Stimulated activated CD4-positive, alpha-beta T cell treated with anti-CD3 and anti-CD28 coated beads, Interleukin-15, amount 100 ng/mL, for 48 hours (primary cell): ENCODE measurements at regions not wholly inside any gene's neighbourhood (a gene's known extent, or its start where the extent isn't known, plus 50 kb on each side); places are given as distances from the start of the nearest gene placed in this dataset.
"Not testable (repeated sequence)": the region's sequence is repeated elsewhere in the genome, so short reads cannot be mapped to it uniquely, and the experiment has no call there.

Experiments
- DNase-seq, 2 donors: peaks; one replicate each; pipeline ENCODE4 v3.0.0-alpha.2; 2020; ENCODE audit warnings: low read depth in 2 of 2

DNA sequence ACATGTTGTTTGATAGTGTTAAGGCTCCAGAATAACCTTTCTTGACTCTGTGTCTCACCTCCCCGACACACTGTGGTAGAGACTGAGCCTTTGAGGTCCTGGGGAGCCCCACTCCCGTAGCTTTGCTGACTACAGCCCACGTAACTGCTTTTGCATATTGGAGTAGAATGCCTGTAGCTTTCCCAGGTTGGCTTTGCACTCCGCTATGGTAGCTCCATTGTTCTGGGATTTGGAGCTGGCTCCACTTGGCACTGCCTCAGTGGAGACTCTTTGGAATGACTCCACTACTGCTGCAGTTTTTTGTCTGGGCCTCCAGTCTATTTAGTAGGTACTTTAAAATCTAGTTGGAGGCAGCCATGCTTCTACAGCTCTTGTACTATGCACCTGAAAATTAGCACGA lies 56.2 kb upstream of the ANXA1 start:
- DNase-seq: no peak

DNA sequence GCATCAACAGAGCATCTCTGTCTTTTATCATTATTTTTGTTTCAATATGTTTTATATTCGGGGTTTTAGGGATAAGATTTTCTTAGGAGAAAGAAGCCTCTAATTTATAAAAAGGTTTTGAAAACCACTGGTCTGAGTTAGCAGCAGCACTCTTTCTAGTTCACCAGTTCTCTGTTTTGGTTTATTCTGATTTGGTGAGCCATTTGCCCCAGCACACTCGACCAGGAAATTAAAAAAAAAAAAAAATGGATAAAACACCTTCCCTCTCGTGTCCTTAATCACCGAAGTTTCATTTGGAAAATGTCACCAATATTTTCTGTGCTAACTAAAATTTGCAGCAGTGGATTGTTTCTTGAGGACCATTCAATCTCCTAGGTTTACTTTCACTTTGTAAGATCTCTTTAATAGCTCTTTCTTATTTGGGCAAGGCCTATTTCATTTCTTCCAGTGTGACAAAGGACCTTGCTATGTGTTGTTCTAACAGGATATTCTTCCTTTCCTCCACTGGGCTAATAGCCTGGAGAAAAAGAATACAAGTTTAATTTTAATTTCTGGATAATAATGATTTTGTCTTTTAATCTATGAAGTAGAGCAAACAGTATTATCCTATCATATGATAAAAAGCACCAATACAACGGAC lies 57.8 kb upstream of the ANXA1 start:
- DNase-seq: no peak

DNA sequence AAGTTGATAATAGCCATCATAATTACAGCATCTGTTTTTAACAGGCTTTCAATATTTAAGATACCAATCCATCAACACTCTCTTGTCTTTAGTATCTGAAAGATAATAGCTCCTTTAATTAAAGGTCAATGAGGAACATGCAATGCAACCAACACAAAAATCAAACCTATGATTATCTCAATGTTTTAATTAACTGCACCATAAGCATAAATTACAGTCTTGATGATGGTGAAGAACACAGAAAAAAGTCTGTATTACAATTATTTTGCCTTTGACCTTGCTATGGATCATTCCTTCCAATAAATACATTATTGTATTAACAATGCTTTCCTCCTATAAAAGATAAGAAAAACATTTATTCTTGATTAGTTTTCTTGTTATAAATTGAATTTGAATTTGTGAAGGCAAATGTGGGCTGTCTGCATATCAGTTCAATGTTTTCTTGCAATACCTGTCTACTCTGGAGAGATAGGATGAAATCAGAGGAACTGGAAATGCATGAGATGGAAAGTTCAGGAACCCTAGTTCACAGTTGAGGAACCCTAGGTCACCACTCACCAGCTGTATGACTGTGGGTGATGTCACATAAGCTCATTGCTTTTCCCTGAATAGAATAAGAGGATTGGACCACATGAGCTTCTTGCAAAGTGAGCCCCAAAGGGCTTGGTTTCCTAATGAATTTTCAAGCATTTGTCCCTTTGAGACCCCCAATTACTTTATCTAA lies 58.5 kb upstream of the ANXA1 start:
- no peak for DNase-seq

DNA sequence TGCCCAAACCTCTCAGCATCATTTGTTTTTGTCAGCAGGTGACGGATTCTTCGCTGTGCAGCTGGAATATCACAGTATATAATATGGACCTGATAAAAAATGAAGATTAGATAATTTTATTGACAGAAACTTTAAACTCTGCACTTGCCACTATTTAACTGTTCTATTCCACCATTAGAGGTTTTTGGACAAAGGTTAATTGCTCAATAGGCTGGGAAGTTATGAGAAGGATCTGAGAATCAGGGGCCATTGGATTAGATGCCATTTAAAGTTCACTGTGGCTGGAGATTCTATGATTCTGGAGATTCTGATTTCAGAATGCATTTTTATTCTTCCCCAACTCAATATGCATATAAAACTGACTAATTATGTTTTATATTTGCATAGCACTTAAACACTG lies 59.8 kb upstream of the ANXA1 start:
- DNase-seq: no peak

DNA sequence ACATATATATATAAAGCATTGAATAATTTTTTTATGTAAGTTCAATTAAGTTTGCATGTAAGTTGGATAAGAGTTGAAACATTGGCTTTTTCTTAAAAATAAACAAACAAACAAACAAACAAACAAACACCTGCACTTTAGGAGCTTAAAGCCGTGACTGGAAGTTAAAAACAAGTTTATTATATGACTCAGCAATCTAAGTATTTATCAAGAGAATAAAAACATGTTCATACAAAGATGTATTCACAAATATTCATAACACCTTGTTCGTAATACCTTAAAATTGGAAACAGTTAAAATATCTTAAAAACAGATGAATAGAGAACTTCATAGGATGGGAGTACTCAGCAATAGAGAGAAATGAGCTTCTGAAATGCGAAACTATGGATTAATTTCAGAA lies 61.5 kb upstream of the ANXA1 start:
- no peak for DNase-seq

DNA sequence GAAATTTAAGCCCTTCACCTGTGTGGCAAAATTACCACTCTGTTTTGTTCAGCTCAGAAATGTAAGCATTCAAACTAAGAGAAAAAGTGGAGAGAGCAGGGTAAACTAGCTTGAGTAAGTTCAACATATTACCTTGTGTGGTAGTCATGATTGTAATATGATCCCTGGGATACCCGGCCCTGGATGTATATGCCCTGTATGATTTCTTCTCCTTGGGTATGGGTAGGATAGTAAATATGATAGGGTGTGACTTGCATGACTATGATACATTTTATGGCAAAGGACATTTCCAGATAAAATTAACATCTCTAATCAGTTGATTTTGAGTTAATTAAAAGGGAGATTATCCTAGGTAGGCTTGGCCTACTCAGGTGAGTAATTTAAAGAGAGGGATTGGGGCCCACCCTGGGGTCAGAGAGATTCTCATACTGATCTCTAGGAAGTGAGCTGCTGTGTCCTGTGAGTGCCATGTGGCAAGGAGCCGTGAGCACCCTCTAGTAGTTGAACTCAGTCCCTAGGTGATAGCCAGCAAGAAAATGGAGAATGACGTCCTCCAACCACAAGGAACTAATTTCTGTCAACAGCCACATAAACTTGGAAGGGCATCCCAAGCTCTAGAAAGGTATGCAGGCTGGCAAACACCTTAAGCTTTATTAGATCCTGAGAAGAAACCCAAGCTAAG lies 62.2 kb upstream of the ANXA1 start:
- no peak for DNase-seq

DNA sequence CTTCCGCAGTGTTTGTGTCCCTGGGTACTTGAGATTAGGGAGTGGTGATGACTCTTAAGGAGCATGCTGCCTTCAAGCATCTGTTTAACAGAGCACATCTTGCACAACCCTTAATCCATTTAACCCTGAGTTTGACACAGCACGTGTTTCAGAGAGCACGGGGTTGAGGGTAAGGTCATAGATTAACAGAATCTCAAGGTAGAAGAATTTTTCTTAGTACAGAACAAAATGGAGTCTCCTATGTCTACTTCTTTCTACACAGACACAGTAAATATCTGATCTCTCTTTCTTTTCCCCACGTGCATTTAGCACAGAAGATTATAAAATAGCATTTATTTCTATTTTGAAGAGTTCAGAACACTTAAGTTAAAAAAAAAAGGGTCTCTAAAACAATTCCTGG lies 63.8 kb upstream of the ANXA1 start:
- DNase-seq: not testable (repeated sequence)

DNA sequence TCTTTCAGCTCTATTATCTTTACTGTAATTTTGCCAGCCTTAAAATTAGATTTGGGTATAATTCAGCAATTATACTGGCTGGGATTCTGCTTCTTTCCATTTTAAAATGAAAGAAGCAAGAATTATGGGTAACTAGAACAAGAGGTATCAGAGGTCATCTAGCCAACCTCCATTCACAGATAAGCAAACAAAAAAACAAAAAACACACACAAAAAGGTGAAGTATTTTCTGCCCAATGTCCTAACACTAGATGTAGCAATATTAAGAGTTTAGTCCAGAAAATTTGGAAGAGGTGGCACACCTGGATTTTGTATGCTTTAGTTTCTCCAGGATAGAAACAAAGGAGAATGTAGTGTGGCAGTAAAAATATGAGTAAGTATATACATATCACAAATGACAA lies 68.1 kb upstream of the ANXA1 start:
- DNase-seq: no peak

DNA sequence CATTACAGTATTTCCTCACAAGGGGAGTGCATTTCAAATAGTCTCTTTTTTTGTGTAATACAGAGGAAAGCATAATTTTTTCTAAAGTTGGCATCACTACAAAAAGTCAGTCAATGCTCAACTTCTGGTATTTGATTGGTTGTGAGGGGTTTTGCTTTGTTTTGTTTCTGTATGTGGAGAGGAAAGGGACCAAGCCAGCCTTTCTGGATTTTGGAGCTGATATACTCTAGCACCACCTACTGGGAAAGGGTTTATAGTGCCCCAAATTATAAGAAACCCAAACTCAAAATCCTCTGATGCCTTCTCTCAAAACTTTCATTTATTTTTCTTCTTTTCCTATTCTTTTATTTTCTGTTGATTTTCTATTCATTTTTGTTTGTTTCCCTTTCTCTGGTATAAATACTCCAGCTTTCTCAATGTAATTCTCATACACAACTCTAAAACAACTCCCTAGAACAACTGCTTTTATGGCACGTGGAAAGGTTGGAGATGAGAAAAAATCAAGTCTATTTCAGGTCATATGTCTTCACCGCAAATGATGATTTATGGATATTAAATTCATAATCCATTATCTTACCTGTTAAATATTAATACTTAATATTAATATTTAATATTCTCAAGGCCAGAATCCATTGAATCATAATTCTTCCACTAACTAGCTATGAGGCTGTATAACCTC lies 69.5 kb upstream of the ANXA1 start:
- DNase-seq: no peak

DNA sequence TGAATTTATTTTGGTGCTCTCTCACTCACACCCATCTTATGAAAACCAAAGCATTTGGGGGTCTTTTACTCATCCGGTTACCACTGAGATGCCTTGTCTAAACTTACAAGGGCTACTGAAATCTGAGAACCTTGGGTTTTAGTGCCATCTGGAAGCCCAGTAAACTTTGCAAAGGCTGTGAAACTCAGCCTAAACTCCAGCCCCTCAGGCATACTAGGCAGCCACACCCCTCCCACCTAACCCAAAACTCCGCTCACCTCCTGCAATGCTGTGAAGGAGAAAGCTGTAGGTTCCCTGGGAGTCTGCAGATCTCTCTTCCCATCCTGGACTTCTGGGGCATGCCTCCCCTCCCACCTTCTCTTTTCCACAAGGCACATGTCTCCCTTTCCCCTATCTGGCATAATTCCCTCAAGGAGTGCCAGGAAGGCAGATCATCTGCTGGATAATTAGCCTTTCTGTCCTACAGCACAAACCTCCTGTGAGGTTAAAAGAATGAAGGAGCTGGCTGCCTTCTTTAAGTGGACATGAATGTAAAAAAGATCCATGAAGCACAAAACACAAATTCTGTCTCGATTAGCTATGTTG lies 71.5 kb upstream of the ANXA1 start:
- DNase-seq: no peak

DNA sequence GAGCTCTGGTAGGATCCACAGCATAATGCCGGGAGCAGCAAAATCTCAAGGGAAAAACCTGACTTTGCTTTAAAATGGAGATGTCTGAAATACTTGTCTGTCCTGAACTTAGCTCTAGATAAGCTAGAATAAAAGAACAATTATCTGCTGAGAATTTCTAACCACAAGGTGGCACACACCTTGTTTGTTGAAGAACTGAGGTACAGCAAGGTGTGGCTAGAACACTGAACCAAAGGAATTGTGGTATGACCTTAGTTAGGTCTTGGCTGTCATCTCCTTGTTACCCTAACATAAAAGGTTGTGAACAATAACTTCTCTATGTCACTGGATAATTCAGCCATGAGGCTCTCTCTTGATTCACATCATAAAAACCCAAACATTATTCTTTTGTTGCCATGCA lies 72.3 kb upstream of the ANXA1 start:
- no peak for DNase-seq

DNA sequence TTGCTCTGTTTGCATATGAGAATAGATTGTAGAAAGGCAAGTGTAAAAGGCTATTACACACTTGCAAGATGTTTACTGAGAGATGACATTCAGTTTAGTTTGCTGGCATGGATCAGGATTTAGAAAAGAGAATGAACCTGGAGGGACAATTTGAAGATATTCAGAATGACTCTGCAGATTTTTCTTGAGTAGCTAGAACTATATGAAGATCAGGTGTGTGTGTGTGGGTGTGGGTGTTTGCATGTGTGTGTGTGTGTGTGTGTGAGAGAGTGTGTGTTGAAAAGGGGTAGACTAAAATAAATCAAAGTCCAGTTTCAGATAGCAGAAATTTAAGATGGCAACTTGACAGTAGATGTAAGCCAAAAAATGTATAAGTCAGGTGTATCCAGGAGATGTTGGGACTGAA lies 74.0 kb upstream of the ANXA1 start:
- DNase-seq: no peak

DNA sequence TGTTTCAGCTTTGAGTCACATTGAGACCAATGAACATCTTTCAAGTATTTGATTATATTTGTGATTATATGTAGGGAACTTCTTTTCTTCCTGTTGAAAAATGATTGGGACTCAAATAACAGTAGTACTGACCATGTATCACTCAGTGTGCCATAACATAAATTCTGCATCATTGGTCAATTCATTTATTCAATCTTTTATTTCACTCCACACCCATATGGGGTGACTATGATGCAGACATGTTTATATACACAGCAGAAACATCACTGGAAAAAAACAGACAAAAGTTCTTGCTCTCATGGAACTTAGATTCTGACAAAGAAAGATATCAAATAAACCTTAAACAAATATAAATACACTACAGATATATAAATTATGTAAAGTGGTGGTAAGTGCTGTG lies 74.7 kb upstream of the ANXA1 start:
- DNase-seq: no peak

DNA sequence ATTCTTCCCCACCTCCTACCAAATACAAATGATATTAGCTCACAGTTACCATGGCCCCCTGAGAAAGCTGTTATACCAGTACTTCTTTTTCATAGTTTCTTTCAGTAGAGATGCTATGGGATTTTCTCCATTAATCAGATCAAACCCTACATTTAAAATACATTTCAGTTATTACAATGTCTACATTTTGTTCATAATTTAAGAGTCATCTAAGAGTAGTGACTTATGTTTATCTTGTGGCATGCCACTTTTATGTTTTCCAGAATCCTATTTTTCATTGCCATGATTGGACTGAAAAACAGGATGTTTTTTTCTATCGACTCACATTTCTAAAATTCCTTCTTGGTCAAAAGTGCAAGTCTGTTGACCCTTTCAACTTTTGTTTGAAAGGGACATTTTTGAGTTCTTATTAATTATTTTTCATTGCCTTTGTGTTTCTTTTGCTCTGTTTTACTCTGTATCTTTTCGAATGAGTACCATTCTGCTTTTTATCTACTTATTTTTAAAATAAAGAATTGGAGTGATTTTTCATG lies 77.4 kb upstream of the ANXA1 start:
- DNase-seq: no peak

DNA sequence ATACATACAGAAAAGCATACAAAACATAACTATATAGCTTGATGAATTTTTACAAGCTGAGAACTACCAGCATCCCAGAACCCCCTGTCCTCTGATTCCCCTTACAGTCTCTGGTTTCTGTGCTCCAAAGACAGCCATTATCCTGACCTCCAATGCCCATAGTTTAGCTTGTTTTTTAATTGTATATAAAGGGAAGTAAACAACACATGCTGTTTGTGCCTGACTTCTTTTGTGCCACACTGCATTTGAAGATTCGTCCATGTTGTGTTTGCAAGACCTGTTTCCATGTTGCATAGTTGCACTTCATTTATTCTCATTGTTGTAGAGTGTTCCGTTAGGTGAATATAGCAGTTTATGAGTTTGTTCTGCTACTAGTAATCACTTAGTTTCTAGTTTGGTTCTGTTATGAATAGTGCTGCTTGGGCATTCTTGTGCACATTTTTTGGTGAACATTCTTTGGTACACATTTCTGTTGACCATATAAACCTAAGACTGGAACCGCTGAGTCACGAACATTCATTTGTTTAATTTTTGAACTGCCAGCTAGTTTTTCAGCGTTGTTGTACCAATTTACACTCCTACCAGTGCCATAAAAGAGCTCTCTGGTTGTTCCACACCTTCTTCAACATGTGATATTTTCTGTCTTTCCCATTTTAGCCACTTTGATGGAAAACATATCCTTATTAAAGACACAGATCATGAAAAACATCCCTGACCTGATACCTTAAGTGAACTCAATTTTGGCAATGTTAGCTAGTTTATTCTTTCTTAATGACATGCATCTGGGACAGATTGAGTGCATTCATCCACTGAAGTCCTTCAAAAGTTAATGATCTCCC lies 78.1 kb upstream of the ANXA1 start:
- DNase-seq: no peak

DNA sequence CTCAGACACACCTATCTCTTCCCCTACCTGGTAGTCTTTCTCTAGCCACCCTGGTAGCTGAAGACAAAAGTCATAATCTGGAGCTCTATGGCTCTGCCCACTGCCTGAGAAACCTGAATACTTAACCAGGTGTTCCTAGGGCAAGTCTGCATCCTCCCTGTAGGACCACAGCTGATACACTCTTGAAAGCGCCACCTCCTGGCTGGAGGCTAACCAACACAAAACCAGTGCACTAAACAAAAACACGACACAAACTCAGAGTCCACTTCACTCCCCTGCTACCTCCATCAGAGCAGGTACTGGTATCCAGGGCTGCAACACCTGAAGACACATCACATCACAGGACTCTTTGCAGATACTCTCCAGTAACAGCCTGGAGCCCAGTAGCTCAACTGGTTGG lies 84.6 kb upstream of the ANXA1 start:
- DNase-seq: no peak

DNA sequence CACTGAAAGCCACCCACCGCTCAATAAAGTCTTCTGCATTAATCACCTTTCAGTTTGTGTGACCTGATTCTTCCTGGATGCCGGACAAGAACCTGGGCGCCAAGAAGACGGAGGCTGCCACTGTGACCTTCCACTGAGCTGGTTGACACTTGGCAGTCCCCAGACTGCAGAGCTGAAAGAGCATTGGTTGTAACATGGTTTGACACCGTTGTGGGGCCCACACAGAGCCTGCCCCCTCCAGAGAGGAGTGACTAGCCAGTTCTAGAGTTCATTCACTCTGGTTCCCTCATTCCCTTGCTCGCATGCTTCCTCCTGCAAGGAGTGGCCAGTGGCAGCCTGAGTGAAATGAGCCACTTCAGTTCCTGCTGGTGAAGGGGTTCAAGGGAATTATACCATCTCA lies 86.2 kb upstream of the ANXA1 start:
- DNase-seq: no peak

DNA sequence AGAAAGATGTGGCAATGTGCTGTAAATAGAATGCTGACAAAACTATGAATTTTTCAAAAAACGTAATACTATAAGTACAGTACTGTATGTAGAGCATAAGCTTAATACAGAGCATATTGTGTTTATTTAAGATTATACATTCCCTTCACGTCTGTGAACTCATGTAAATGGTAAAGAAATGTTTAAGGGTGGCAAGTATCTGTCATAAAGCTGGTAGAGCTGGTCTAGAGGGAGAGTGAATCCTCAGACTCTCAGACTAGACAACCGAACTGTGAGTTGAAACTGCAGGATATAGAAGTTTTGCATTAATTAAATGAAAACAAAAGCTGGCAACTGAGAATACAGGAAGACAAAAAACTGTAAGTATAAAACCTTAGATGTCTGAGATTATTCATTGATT lies 87.3 kb upstream of the ANXA1 start:
- DNase-seq: no peak

DNA sequence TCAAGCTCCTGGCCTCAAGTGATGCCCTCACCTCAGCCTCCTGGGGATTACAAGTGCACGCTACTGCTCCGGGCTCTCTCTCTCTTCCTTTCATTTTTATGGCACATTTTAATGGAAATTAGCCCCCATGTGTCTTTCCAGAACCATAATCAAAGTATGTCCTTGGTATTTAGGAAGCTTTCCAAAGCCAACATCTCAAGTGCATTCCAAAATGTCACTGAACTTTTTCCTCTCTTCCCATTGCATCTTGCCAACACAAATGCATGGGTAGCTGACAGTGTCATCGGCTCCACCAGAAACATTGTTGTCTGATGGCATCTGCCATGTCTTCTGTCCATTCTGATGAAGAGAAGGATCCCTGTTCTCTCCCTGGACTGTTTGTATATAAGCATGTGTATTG lies 90.5 kb upstream of the ANXA1 start:
- no peak for DNase-seq

DNA sequence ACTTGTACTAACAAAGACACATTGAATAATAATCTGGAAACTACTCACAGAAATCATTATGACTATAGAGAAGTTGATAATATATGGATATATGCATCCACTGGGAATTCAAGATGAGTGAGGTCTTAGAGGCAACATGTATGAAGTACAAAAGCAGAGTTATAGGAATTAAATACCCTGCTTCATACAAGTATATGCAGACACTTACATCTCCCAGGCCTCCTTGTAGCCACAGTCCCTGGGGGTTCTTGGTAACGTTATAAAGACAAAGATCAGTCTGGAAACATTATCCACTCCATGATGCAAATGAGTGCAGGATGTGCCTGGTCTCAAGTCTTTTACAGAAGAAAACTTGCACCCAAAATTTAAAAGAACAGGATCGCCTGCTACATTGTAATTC lies 92.4 kb upstream of the ANXA1 start:
- no peak for DNase-seq

DNA sequence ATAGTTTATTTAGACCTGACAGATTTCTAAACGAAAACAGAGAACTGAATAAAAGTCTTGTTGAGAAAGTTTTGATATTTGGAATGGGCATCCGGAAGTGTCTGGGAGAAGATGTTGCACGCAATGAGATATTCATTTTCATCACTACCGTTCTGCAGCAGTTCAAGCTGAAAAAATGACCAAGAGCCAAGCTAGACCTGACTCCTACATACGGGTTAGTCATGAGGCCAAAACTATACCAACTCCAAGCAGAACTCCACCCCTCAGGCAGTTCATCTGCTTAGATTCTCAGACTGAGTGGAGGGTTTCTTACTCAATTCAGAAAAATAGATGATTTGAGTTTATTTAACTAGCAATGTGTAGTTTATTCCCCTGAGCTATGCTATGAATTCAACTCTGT lies 95.4 kb upstream of the ANXA1 start:
- DNase-seq: no peak
